PC-9 (cell line): ENCODE measurements at regions not wholly inside any gene's neighbourhood (a gene's known extent, or its start where the extent isn't known, plus 50 kb on each side); places are given as distances from the start of the nearest gene placed in this dataset.

Experiments used
- BruUV-seq: library from RNA; stranded (reverse); fragments of 400-500 nt; replicated peaks from 2 replicates; lab custom pipeline; 2021; lab: Mats Ljungman, UMichigan
- CTCF ChIA-PET: fragments of 300-600 bp; sonication (Branson Sonifier 250); formaldehyde crosslinking; loops from one replicate; lab custom pipeline; 2022; ENCODE audit warnings: antibody characterized with exemption; lab: Charles Lee
- POLR2A ChIA-PET: fragments of 300-600 bp; sonication (Branson Sonifier 250); formaldehyde crosslinking; loops from one replicate; lab custom pipeline; 2022; ENCODE audit warnings: antibody characterized with exemption; ENCODE audit not compliant: unreplicated experiment; lab: Charles Lee
- DNase-seq, 2 experiments: peaks; one replicate each; pipeline versions ENCODE4 v3.0.0 to v3.0.0-alpha.2; 2015 to 2022; ENCODE audit warnings: mixed read lengths in 1 of 2
- H2AFZ ChIP-seq: fragments of 200-600 bp; sonication (generic); 2 replicates; pipeline ENCODE4 v1.8.1; 2017; ENCODE audit warnings: antibody characterized with exemption
- H3F3A ChIP-seq: fragments of 200-600 bp; sonication (generic); 2 replicates; pipeline ENCODE4 v1.8.1; 2017; ENCODE audit warnings: antibody characterized with exemption, mild to moderate bottlenecking, low read depth; ENCODE audit not compliant: insufficient read depth
- H3K27ac ChIP-seq: fragments of 200-600 bp; sonication (generic); 2 replicates; pipeline ENCODE4 v1.6.1; 2016; ENCODE audit warnings: mixed run types
- H3K27me3 ChIP-seq: fragments of 200-600 bp; sonication (generic); 2 replicates; pipeline ENCODE4 v1.6.1; 2016; ENCODE audit warnings: low read depth, mixed run types; ENCODE audit not compliant: insufficient read depth
- H3K36me3 ChIP-seq: fragments of 200-600 bp; sonication (generic); 2 replicates; pipeline ENCODE4 v1.6.1; 2016; ENCODE audit warnings: low read depth, mixed run types
- H3K4me1 ChIP-seq: fragments of 200-600 bp; sonication (generic); replicated peaks from 2 replicates; pipeline ENCODE4 v1.6.1; 2016; ENCODE audit warnings: mixed run types; ENCODE audit not compliant: insufficient read depth
- H3K4me2 ChIP-seq: fragments of 200-600 bp; sonication (generic); 2 replicates; pipeline ENCODE4 v1.6.1; 2017; ENCODE audit warnings: mixed run types
- H3K4me3 ChIP-seq: fragments of 200-600 bp; sonication (generic); 2 replicates; pipeline ENCODE4 v1.6.1; 2016; ENCODE audit warnings: mixed run types
- H3K79me2 ChIP-seq: fragments of 200-600 bp; sonication (generic); 2 replicates; pipeline ENCODE4 v1.6.1; 2017; ENCODE audit warnings: low read depth, mixed run types
- H3K9me2 ChIP-seq: fragments of 200-600 bp; sonication (generic); 2 replicates; pipeline ENCODE4 v1.8.1; 2017; ENCODE audit warnings: mild to moderate bottlenecking; ENCODE audit not compliant: insufficient read depth
- H3K9me3 ChIP-seq: fragments of 200-600 bp; sonication (generic); 2 replicates; pipeline ENCODE4 v1.8.1; 2016; ENCODE audit warnings: low read depth; ENCODE audit not compliant: insufficient read depth
- H4K20me1 ChIP-seq: fragments of 200-600 bp; sonication (generic); 2 replicates; pipeline ENCODE4 v1.8.1; 2017; ENCODE audit not compliant: insufficient read depth
- CTCF ChIP-seq: fragments of 200-600 bp; sonication (generic); conservative IDR thresholded peaks from 2 replicates; pipeline ENCODE4 v1.6.1; 2017; ENCODE audit warnings: mixed run types, antibody characterized with exemption, mild to moderate bottlenecking, moderate library complexity
- EZH2 ChIP-seq: fragments of 200-600 bp; sonication (generic); IDR thresholded peaks from 2 replicates; pipeline ENCODE4 v1.8.0; 2017; ENCODE audit warnings: antibody characterized with exemption, low read depth
- intact Hi-C: fragments of 100-400 bp; cut with micrococcal nuclease; formaldehyde crosslinking; loops from one replicate; pipeline ENCODE4 v1.10.0; 2022; ENCODE audit not compliant: unreplicated experiment

- ChIA-PET POLR2A (no interaction called here), CTCF (no interaction called here)
- H3K4me2 ChIP-seq: no peak overlapping the region
- no peaks in the 10 kb centered on the region for H3F3A ChIP-seq
- no peak overlapping the region for H2AFZ ChIP-seq
- H3K36me3 ChIP-seq: no peaks in the 10 kb centered on the region
- no TSS peak for BruUV-seq
- no peak overlapping the region for H3K27ac ChIP-seq
- H4K20me1 ChIP-seq: no peaks in the 10 kb centered on the region
- intact Hi-C loops: no loop called here
- no peak overlapping the region for H3K4me3 ChIP-seq
- no peak for TF ChIP-seq EZH2
- no peak for TF ChIP-seq CTCF
- no peaks in the 10 kb centered on the region for H3K27me3 ChIP-seq
- no peak for DNase-seq
- H3K79me2 ChIP-seq: no peaks in the 10 kb centered on the region
- no peaks in the 10 kb centered on the region for H3K9me2 ChIP-seq
- no peaks in the 10 kb centered on the region for H3K4me1 ChIP-seq
- H3K9me3 ChIP-seq: no peaks in the 10 kb centered on the region
These were observed 1240.7 kb downstream of the FAM181B start for GRCh38 chr11:81492923-81493445.

DNA sequence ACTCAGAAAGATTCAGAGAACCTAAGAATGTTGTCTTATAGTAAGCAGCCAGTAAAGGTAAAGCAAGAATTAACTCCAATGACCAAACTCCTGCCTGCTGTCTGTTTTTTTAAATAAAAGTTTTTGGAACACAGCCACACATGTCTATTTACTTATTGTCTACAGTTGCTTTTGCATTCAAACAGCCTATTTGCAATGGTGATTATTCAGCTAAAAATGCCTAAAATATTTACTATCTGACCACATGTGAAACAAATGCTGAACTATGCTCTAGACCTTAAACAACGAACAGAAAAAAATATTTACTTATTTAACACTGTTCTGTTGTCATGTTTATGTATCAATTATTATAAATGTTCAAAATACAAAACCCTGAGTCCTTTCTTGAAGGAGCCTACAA is 1246.6 kb downstream of the FAM181B start:
- no peaks in the 10 kb centered on the region for H4K20me1 ChIP-seq
- no peaks in the 10 kb centered on the region for H3K9me3 ChIP-seq
- no peaks in the 10 kb centered on the region for H3K9me2 ChIP-seq
- BruUV-seq: no TSS peak
- no peak overlapping the region for H3K4me2 ChIP-seq
- H2AFZ ChIP-seq: no peak overlapping the region
- no peaks in the 10 kb centered on the region for H3K4me1 ChIP-seq
- H3K79me2 ChIP-seq: no peaks in the 10 kb centered on the region
- TF ChIP-seq EZH2 (no peak), CTCF (no peak)
- intact Hi-C loops: no loop called here
- peak in 1 of 2 experiments; percentile 26 for DNase-seq
- H3K27ac ChIP-seq: no peak overlapping the region
- H3K4me3 ChIP-seq: no peak overlapping the region
- H3F3A ChIP-seq: no peaks in the 10 kb centered on the region
- no peaks in the 10 kb centered on the region for H3K36me3 ChIP-seq
- CTCF ChIA-PET: no interaction called here
- H3K27me3 ChIP-seq: no peaks in the 10 kb centered on the region
- POLR2A ChIA-PET: no interaction called here

- ChIA-PET POLR2A (no interaction called here), CTCF (no interaction called here)
- TF ChIP-seq EZH2: no peak
- no peak for TF ChIP-seq CTCF
- Histone ChIP-seq H3K79me2 (no peaks in the 10 kb centered on the region), H3K4me2 (no peak overlapping the region), H3F3A (no peaks in the 10 kb centered on the region), H3K9me3 (no peaks in the 10 kb centered on the region), H2AFZ (no peak overlapping the region), H3K27me3 (no peaks in the 10 kb centered on the region), H3K36me3 (no peaks in the 10 kb centered on the region), H3K27ac (no peak overlapping the region), H3K4me3 (no peak overlapping the region), H4K20me1 (no peaks in the 10 kb centered on the region), H3K9me2 (peaks cover 4% of the 10 kb centered on the region; the same call in 1 of the 2 replicates), H3K4me1 (no peaks in the 10 kb centered on the region)
- DNase-seq: peak in 1 of 2 experiments; percentile 8
- no TSS peak for BruUV-seq
- intact Hi-C loops: no loop called here
These were observed 1249.5 kb downstream of the FAM181B start for GRCh38 chr11:81484196-81484595.
